GM12878 (cell line): ENCODE measurements at regions not wholly inside any gene's neighbourhood (a gene's known extent, or its start where the extent isn't known, plus 50 kb on each side); places are given as distances from the start of the nearest gene placed in this dataset.

Experiments
- ASH2L ChIP-seq: fragments of 300-600, 200-600 bp; sonication (generic); IDR thresholded peaks from 2 replicates; pipeline ENCODE4 v1.6.1; 2017; ENCODE audit warnings: low read depth, mild to moderate bottlenecking, borderline replicate concordance
- BCL11A ChIP-seq: IDR thresholded peaks from 2 replicates; pipeline ENCODE4 v1.6.1; 2011; ENCODE audit warnings: low read depth, low read length
- CBX5 ChIP-seq: sonication (generic); IDR thresholded peaks from 2 replicates; pipeline ENCODE4 v1.6.1; 2016; ENCODE audit warnings: low read depth, moderate library complexity, mild to moderate bottlenecking, inconsistent platforms
- CHD1 ChIP-seq: IDR thresholded peaks from 2 replicates; pipeline ENCODE4 v1.6.1; 2012; ENCODE audit warnings: low read depth, low read length, improper control_type of control experiment
- CUX1 ChIP-seq: IDR thresholded peaks from 2 replicates; pipeline ENCODE4 v1.6.1; 2012; ENCODE audit warnings: improper control_type of control experiment, low read depth, low read length; ENCODE audit not compliant: insufficient replicate concordance
- DPF2 ChIP-seq: fragments of 450-650 bp; IDR thresholded peaks from 2 replicates; pipeline ENCODE4 v1.6.1; 2017; ENCODE audit warnings: mild to moderate bottlenecking
- FOXK2 ChIP-seq: fragments of 450-650 bp; IDR thresholded peaks from 2 replicates; pipeline ENCODE4 v1.6.1; 2017; ENCODE audit warnings: mild to moderate bottlenecking, moderate library complexity
- HDAC6 ChIP-seq: fragments of 200-600 bp; sonication (generic); IDR thresholded peaks from one replicate; pipeline ENCODE4 v1.8.0; 2017; ENCODE audit warnings: antibody characterized with exemption; ENCODE audit not compliant: unreplicated experiment
- IKZF2 ChIP-seq, 2 experiments: fragments of 450-650 bp; IDR thresholded peaks; 2 replicates each; pipeline ENCODE4 v1.6.1; 2017; ENCODE audit warnings: mild to moderate bottlenecking in 2 of 2, moderate library complexity in 2 of 2
- JUND ChIP-seq: IDR thresholded peaks from 2 replicates; pipeline ENCODE4 v1.6.1; 2012; ENCODE audit warnings: low read depth, mild to moderate bottlenecking, low read length, improper control_type of control experiment, moderate library complexity
- MAX ChIP-seq: IDR thresholded peaks from 2 replicates; pipeline ENCODE4 v1.6.1; 2012; ENCODE audit warnings: low read depth, low read length, improper control_type of control experiment
- MXI1 ChIP-seq: fragments of 150-350 bp; IDR thresholded peaks from 2 replicates; pipeline ENCODE4 v1.6.1; 2011; ENCODE audit warnings: low read depth, mild to moderate bottlenecking, inconsistent platforms, low read length, improper control_type of control experiment
- NFIC ChIP-seq: IDR thresholded peaks from 2 replicates; pipeline ENCODE4 v1.6.1; 2012; ENCODE audit warnings: low read depth, mild to moderate bottlenecking, inconsistent platforms, low read length, moderate library complexity
- POLR2AphosphoS5 ChIP-seq: IDR thresholded peaks from 2 replicates; pipeline ENCODE4 v1.6.1; 2011; ENCODE audit warnings: mild to moderate bottlenecking, low read length, inconsistent platforms
- RFX5 ChIP-seq: IDR thresholded peaks from 2 replicates; pipeline ENCODE4 v1.6.1; 2011; ENCODE audit warnings: low read depth, low read length, improper control_type of control experiment
- SIX5 ChIP-seq: IDR thresholded peaks from 2 replicates; pipeline ENCODE4 v1.6.1; 2011; ENCODE audit warnings: mild to moderate bottlenecking, low read depth, low read length, moderate library complexity; ENCODE audit not compliant: severe bottlenecking
- SMC3 ChIP-seq: IDR thresholded peaks from 2 replicates; pipeline ENCODE4 v1.6.1; 2011; ENCODE audit warnings: low read length, improper control_type of control experiment, borderline replicate concordance
- SUZ12 ChIP-seq: fragments of 200-600 bp; sonication (generic); IDR thresholded peaks from one replicate; pipeline ENCODE4 v1.6.1; 2018; ENCODE audit warnings: antibody characterized with exemption, mild to moderate bottlenecking; ENCODE audit not compliant: unreplicated experiment
- YBX1 ChIP-seq: fragments of 450-650 bp; IDR thresholded peaks from 2 replicates; pipeline ENCODE4 v1.6.1; 2016; ENCODE audit warnings: antibody characterized with exemption
- ZNF207 ChIP-seq: fragments of 450-650 bp; IDR thresholded peaks from 2 replicates; pipeline ENCODE4 v1.6.1; 2014; ENCODE audit warnings: antibody characterized with exemption, mild to moderate bottlenecking, borderline replicate concordance
- ZNF274 ChIP-seq: IDR thresholded peaks from one replicate; pipeline ENCODE4 v1.8.0; 2011; ENCODE audit not compliant: insufficient read length, insufficient read depth
- ZZZ3 ChIP-seq: IDR thresholded peaks from 2 replicates; pipeline ENCODE4 v1.6.1; 2011; ENCODE audit warnings: low read depth; ENCODE audit not compliant: control insufficient read depth, insufficient read length
- TF ChIP-seq, protein P1 (sequence below): fragments of 150-350 bp; IDR thresholded peaks from 2 replicates; pipeline ENCODE4 v1.6.1; 2016; ENCODE audit warnings: low read depth, low read length

- TF ChIP-seq CUX1 (no peak), ZNF274 (no peak), MAX (no peak), DPF2 (peak; percentile 57), POLR2AphosphoS5 (no peak), ZZZ3 (no peak), CHD1 (no peak), YBX1 (no peak), SIX5 (no peak), RFX5 (no peak), JUND (no peak), BCL11A (no peak), CBX5 (no peak), SMC3 (no peak), IKZF2 (IDR thresholded peaks at IDR 0.05) (peak; percentile 90 to 93), FOXK2 (no peak), ZNF207 (no peak), NFIC (peak; percentile 38; the same call in 1 of the 2 replicates), HDAC6 (no peak), MXI1 (0 out of 2 replicates have a peak, but pooled peaks have one; percentile 22), SUZ12 (no peak), ASH2L (no peak)
- TF ChIP-seq, protein P1, sequence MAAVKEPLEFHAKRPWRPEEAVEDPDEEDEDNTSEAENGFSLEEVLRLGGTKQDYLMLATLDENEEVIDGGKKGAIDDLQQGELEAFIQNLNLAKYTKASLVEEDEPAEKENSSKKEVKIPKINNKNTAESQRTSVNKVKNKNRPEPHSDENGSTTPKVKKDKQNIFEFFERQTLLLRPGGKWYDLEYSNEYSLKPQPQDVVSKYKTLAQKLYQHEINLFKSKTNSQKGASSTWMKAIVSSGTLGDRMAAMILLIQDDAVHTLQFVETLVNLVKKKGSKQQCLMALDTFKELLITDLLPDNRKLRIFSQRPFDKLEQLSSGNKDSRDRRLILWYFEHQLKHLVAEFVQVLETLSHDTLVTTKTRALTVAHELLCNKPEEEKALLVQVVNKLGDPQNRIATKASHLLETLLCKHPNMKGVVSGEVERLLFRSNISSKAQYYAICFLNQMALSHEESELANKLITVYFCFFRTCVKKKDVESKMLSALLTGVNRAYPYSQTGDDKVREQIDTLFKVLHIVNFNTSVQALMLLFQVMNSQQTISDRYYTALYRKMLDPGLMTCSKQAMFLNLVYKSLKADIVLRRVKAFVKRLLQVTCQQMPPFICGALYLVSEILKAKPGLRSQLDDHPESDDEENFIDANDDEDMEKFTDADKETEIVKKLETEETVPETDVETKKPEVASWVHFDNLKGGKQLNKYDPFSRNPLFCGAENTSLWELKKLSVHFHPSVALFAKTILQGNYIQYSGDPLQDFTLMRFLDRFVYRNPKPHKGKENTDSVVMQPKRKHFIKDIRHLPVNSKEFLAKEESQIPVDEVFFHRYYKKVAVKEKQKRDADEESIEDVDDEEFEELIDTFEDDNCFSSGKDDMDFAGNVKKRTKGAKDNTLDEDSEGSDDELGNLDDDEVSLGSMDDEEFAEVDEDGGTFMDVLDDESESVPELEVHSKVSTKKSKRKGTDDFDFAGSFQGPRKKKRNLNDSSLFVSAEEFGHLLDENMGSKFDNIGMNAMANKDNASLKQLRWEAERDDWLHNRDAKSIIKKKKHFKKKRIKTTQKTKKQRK = no peak
These were observed 379.2 kb upstream of the SPAG17 start (continued) for GRCh38 chr1:118563981-118564951.
